Activated effector memory CD4-positive, alpha-beta T cell treated with Interleukin-2 at 50 U/mL for 16 hours (primary cell): ENCODE measurements at regions not wholly inside any gene's neighbourhood (a gene's known extent, or its start where the extent isn't known, plus 50 kb on each side); places are given as distances from the start of the nearest gene placed in this dataset.
"Not testable (repeated sequence)": the region's sequence is repeated elsewhere in the genome, so short reads cannot be mapped to it uniquely, and the experiment has no call there.

Experiments
- DNase-seq: peaks from one replicate; pipeline ENCODE4 v3.0.0-alpha.2; 2020

DNA sequence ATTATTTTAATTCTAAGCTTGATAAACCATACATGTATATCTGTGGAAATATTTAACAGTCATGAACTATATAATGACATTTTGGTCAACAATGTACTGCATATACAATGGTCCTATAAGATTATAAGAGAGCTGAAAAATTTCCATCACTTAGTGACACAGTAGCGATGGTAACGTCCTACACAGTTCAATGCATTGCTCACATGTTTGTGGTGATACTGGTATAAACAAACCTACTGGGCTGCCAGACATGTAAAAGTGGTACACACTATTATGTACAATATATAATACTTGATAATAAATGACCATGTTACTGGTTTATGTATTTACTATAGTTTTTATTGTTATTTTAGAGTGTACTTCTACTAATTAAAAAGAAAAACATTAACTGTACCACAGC lies 841.9 kb downstream of the LTN1 start:
- no peak for DNase-seq

DNA sequence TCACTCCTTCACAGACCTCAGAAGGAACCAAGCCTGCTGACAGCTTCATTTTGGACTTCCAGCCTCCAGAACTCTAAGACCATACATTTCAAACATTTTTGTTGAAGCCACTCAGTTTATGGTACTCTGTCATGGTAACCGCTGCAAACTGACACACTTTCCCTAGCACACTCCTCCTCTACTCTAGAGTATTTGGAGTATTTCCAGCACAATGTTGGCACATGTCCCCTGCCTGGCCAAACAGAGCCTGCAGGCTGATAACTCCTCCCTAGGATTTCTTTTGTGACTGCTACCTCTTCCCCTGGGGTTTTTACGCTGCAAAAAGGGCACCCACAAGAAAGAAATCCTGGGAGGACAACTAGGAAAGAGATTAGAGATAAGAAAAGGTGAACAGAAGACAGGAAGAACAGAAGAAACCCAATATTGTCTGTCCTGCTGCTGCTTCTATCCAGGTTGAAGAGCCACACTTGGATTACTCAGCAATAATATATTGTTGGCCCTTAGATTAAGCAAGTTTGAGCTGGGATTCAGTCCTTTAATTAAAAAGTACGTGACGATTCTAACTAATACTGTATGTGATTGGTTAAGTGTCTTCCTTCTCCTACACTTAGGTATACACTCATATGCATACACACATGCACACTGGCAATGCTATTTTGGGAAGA lies 844.1 kb downstream of the LTN1 start:
- no peak for DNase-seq

- DNase-seq: no peak
Observed at GRCh38 chr21:28144653-28145052, 848.0 kb downstream of the LTN1 start.

GRCh38 chr21:28144089-28144488 lies 848.6 kb downstream of the LTN1 start:
- no peak for DNase-seq

DNA sequence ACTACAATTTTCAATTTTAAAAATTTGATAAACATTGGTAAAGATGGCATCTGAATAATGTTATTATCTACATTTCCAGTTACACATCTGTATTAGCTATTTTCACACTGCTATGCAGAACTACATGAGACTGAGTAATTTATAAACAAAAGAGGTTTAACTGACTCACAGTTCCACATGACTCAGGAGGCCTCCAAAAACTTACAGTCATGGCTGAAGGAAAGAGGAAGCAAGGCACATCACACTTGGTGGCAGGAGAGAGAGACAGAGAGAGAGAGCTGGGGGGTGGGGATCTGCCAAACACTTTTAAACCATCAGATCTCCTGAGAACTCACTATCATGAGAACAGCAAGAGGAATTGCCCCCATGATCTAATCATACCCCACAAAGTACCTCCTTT lies 850.0 kb downstream of the LTN1 start:
- DNase-seq: no peak

DNA sequence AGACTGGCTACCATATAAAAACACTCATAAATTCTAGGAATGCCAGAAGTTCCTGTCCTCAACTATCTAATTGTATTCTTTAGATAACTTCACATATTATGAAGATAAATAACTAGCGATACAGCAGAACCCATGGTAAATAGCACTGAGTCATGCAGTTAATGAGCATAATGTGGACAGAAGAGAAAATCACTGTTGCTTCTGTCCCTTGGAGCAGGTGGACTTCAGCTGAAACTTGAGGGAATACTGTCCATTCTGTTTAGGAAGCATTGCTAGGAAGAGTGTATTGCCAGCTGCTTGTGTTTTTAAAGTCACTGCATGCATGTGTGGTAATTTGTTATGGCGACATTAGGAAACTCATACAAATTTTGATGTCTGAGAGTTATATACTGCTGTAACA lies 854.4 kb downstream of the LTN1 start:
- no peak for DNase-seq

GRCh38 chr21:28136656-28137255 lies 855.9 kb downstream of the LTN1 start:
- no peak for DNase-seq

DNA sequence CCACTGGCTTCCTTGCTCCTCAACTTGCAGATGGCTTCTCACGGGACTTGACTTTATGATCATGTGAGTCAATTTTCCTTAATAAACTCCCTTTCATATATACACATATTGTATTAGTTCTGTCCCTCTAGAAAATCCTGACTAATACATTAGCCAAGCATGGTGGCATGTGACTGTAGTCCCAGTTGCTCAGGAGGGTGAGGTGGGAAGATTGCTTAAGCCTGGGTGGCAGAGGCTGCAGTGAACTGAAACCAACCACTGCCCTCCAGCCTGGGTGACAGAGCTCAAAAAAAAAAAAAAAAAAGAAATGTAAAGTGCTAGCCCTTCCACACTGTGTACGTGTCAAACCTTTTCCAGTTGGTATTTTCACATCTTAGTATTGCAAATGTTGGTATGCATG lies 857.0 kb downstream of the LTN1 start:
- no peak for DNase-seq

GRCh38 chr21:28133116-28133515 lies 859.6 kb downstream of the LTN1 start:
- DNase-seq: no peak

GRCh38 chr21:28132713-28133112 lies 860.0 kb downstream of the LTN1 start:
- DNase-seq: no peak

DNA sequence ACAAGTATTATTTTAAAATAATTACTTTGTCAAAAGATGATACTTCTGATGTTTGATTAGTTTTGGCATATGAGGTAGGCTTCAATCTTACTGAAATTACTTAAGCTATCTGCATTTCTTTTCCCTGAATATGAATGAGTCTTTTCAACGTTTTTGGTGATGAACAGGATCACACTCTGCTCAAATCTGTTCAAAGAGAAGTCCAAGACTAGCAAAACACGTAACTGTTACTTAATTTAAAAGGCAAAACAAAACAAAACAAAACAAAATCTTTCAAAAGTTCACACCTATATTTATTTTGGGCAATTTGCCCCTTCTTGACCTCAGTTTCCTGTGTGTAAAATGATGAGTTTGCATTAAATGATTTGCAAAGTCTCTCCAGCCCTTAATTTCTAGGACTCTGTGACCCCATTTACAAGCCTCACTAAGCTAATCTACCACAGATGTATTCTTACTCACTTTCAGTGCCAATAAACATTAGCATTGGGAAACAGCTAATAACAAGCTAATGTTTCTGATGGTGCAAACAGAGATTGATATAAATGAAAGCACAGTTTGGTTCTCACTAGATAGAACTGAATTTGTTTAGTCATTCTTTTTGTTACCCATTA lies 865.4 kb downstream of the LTN1 start:
- no peak for DNase-seq

- no peak for DNase-seq
Observed at GRCh38 chr21:28126521-28127174, 866.0 kb downstream of the LTN1 start.

GRCh38 chr21:28124541-28124940 lies 868.1 kb downstream of the LTN1 start:
- no peak for DNase-seq

DNA sequence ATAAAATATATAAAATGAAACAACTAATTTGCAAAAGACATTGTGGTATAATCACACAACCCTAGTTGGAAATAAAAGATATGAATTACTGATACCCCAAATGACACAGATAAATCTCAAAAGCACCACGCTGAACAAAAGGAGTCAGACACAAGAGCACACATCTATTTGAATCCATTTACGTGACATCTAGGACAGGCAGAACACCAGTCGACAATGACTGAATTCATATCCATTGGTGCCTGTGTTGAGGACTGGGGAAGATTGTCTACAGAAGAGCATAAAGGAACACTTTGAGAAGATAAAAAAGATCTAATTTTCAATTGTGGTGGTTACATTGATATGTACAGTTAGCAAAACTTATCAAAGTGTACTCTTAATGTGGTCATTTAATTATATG lies 874.1 kb downstream of the LTN1 start:
- no peak for DNase-seq

GRCh38 chr21:28114986-28115385 lies 877.7 kb downstream of the LTN1 start:
- DNase-seq: not testable (repeated sequence)

DNA sequence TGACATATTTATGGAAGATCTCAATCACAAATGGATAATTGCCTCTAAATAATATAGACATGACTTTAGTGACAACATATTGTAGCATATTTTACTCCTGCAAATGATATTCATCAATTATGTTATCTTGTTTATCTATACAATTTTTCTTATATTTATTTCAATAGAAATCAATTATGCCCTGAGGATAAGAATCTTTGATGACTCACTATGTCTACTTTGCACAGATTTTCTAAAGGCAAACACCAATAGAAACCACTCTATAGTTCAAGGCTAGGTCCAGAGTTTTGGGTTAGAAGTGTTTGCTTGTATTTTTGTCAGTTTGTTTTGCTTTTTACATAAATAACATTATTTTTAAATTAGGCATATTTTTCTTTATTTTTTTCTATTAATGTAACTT lies 879.0 kb downstream of the LTN1 start:
- DNase-seq: no peak

DNA sequence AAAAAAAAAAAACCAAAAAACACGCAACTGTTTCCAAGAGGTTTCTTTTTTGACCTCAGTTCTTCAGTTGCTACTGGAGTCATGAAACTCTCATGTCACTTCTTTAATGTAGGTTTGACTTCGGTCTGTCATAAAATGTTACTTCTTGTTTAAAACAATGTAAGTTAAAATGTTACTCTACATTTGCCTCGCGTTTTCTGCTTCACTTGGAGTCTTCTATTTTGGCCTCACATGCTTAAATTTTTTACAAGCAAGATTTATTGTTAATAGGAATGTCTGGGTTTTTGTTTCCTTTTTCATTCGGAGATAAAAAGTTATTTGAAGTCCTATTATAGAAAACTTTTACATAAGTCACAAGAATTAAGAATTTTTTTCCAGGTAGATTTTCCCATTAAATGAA lies 880.2 kb downstream of the LTN1 start:
- DNase-seq: no peak

GRCh38 chr21:28111151-28111619 lies 881.5 kb downstream of the LTN1 start:
- DNase-seq: no peak

- no peak for DNase-seq
Observed at GRCh38 chr21:28110716-28111115, 882.0 kb downstream of the LTN1 start.

GRCh38 chr21:28110074-28110473 lies 882.6 kb downstream of the LTN1 start:
- no peak for DNase-seq

GRCh38 chr21:28106370-28106890 lies 886.2 kb downstream of the LTN1 start:
- DNase-seq: no peak

GRCh38 chr21:28104346-28104745 lies 888.3 kb downstream of the LTN1 start:
- no peak for DNase-seq

DNA sequence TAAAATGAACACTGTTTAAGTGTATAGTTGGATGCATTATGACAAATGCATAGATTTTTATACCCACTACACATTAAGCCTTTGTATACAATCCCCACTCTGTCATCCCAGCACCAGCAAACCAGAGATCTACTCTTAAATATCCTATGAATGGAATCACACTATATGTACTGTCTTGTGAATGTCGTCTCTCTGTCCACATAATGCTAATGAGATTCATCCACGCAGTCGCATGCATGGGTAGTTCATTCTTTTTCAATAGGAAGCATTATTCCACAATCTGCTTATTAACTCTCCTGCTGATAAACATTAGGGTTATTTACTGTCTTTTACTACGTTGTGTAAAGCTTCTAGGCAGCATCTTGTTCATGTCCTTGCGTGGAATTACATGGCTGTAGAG lies 892.3 kb downstream of the LTN1 start:
- DNase-seq: no peak
